ENCODE measurements at regions not wholly inside any gene's neighbourhood (a gene's known extent, or its start where the extent isn't known, plus 50 kb on each side); places are given as distances from the start of the nearest gene placed in this dataset.
"Not testable (repeated sequence)": the region's sequence is repeated elsewhere in the genome, so short reads cannot be mapped to it uniquely, and the experiment has no call there.

DNA sequence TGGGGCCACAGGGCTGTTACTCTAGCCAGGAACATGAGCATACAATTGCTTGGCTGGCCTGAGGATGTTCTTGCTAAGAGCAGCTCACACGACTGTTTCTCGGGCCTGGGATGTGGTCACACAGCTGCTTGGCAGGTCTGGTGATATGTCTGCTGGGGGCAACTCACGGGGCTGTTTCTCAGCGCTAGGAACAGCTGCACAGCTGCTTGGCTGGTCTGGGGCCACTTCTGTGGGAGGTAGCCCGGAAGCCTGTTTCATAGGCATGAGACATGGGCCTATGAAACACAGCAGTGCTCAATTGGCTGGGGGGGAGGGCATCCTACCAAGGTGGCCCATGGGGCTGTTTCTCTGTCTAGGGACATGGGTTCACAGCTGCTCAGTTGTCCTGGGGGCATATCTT, 73.4 kb upstream of the DDHD1 start:
- ChIA-PET CTCF (interaction anchor here (1.1 to 1.9 kb wide), 4 partner anchors 9 to 79 kb away, joined by 3 to 5 read pairs (median 4); no protein-coding TSS in a partner anchor), POLR2A (no interaction called here)
- TF ChIP-seq CTCF (IDR thresholded peaks at IDR 0.05; ENCODE audit: control extremely low read depth, extremely low read depth, low read depth, missing control alignments) = no peak
- DNase-seq (ENCODE audit: extremely low spot score) = no peak

GRCh38 chr14:53220914-53221313, 67.8 kb upstream of the DDHD1 start:
- CTCF ChIA-PET = interaction anchor here (1.4 kb wide), 1 partner anchor 10 kb away, joined by 5 read pairs; no protein-coding TSS in a partner anchor
- TF ChIP-seq CTCF (IDR thresholded peaks at IDR 0.05; ENCODE audit: control extremely low read depth, extremely low read depth, low read depth, missing control alignments) = no peak
- no peak for DNase-seq (ENCODE audit: extremely low spot score)
- POLR2A ChIA-PET = no interaction called here

- TF ChIP-seq CTCF (IDR thresholded peaks at IDR 0.05; ENCODE audit: control extremely low read depth, extremely low read depth, low read depth, missing control alignments) = no peak
- DNase-seq (ENCODE audit: extremely low spot score) = no peak
- ChIA-PET CTCF (interaction anchor here (0.8 to 2.8 kb wide), 24 partner anchors 8 to 1129 kb away, joined by 3 to 13 read pairs (median 4); no protein-coding TSS in a partner anchor), POLR2A (no interaction called here)
Measured at GRCh38 chr14:53218161-53218560, 65.0 kb upstream of the DDHD1 start.

- TF ChIP-seq CTCF (IDR thresholded peaks at IDR 0.05; ENCODE audit: control extremely low read depth, extremely low read depth, low read depth, missing control alignments) = peak; percentile 29
- DNase-seq (ENCODE audit: extremely low spot score) = peak; percentile 82
- CTCF ChIA-PET = interaction anchor here (0.7 to 2.8 kb wide), 27 partner anchors 9 to 1130 kb away, joined by 3 to 13 read pairs (median 4); no protein-coding TSS in a partner anchor
- POLR2A ChIA-PET = no interaction called here
Measured at GRCh38 chr14:53217316-53217994, 64.3 kb upstream of the DDHD1 start.

DNA sequence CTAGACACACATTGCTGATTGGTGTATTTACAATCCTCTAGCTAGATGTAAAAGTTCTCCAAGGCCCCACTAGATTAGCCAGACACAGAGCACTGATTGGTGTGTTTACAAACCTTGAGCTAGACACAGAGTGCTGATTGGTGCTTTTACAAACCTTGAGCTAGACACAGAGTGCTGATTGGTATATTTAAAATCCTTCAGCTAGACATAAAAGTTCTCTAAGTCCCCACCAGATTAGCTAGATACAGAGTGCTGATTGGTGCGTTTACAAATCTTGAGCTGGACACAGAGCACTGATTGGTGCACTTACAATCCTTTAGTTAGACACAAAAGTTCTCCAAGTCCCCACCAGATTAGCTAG, 63.8 kb upstream of the DDHD1 start:
- POLR2A ChIA-PET; DNase-seq (ENCODE audit: extremely low spot score): not testable (repeated sequence)
- CTCF ChIA-PET = interaction anchor here (0.7 to 2.8 kb wide), 18 partner anchors 11 to 130 kb away, joined by 3 to 13 read pairs (median 4); no protein-coding TSS in a partner anchor

GRCh38 chr14:53216478-53216877, 63.4 kb upstream of the DDHD1 start:
- DNase-seq (ENCODE audit: extremely low spot score); POLR2A ChIA-PET: not testable (repeated sequence)
- CTCF ChIA-PET = interaction anchor here (1.0 to 2.8 kb wide), 10 partner anchors 16 to 109 kb away, joined by 3 to 13 read pairs (median 6); no protein-coding TSS in a partner anchor

DNA sequence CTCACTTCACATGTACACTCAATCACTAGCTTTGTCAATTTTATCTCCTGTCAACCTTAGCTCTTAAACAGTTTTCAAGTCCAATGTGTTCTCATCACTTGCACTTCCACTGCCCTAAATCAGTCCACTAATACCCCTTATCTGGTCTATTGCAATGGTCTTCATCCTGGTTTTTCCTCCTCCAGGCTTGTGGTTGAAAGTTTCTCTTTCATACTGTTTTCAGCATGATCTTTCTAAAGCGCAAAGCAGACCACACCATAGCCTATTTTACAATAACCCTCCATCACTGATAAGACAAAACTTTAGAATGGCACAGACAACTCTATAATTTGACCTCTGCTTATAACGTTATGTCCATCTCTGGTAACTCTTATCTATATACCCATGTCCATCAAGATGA, 62.0 kb upstream of the DDHD1 start:
- POLR2A ChIA-PET = no interaction called here
- CTCF ChIA-PET = interaction anchor here (3.6 kb wide), 1 partner anchor 25 kb away, joined by 13 read pairs; no protein-coding TSS in a partner anchor
- TF ChIP-seq CTCF (IDR thresholded peaks at IDR 0.05; ENCODE audit: control extremely low read depth, extremely low read depth, low read depth, missing control alignments) = no peak
- no peak for DNase-seq (ENCODE audit: extremely low spot score)

Measured in GM10248 (cell line).